SK-N-MC (cell line): ENCODE measurements at regions not wholly inside any gene's neighbourhood (a gene's known extent, or its start where the extent isn't known, plus 50 kb on each side); places are given as distances from the start of the nearest gene placed in this dataset.

Source experiments
- EZH2 ChIP-seq: fragments of 200-600 bp; sonication (generic); IDR thresholded peaks from one replicate; pipeline ENCODE4 v1.6.1; 2017; ENCODE audit warnings: antibody characterized with exemption
- FOXP2 ChIP-seq: optimal IDR thresholded peaks from 2 replicates; pipeline ENCODE3; 2011; ENCODE audit warnings: mild to moderate bottlenecking, moderate library complexity; ENCODE audit not compliant: insufficient read depth; ENCODE audit errors: extremely low read length, control extremely low read depth
- POLR2AphosphoS5 ChIP-seq: IDR thresholded peaks from 2 replicates; pipeline ENCODE4 v1.6.1; 2012; ENCODE audit warnings: mild to moderate bottlenecking, low read depth, low read length, borderline replicate concordance

DNA sequence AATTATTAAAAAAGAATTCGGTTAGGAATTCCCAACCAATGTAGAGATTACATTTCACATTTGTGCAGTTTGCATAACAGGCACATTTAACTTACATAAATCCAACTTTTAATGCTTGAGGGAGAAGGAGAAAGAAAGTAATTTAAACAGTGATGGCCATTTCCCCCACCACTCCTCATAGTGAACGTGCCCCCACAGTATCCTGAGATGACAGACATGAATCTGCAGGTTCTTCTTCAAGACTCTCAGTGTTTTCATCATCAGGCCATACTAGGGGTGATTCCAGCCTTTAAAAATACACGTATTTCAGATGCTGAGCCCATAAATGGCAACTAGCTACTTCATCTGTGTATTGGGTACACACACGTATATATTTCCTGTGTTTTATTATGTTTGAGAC is 51.3 kb upstream of the WIPF1 start:
- TF ChIP-seq EZH2 (no peak), POLR2AphosphoS5 (no peak), FOXP2 (no peak)
